ENCODE measurements at regions not wholly inside any gene's neighbourhood (a gene's known extent, or its start where the extent isn't known, plus 50 kb on each side); places are given as distances from the start of the nearest gene placed in this dataset.

- no peak for TF ChIP-seq ZNF488 (tag by site-specific recombination; IDR thresholded peaks at IDR 0.05)
- TF ChIP-seq CTCF (tag by site-specific recombination; IDR thresholded peaks at IDR 0.05), result no peak
- no peak for TF ChIP-seq ZNF274 (IDR thresholded peaks at IDR 0.05; ENCODE audit: low read length)
- no peak for TF ChIP-seq ZNF274 (tag by site-specific recombination; IDR thresholded peaks at IDR 0.05; ENCODE audit: borderline replicate concordance)
- no peak for TF ChIP-seq ZNF510 (tag by site-specific recombination; IDR thresholded peaks at IDR 0.05; ENCODE audit: insufficient replicate concordance)
- no peak for TF ChIP-seq ZBTB8A (tag by site-specific recombination; IDR thresholded peaks at IDR 0.05)
- TF ChIP-seq ZNF830 (tag by site-specific recombination; IDR thresholded peaks at IDR 0.05; ENCODE audit: low read depth), result no peak
- no peak for TF ChIP-seq ZNF23 (tag by site-specific recombination; IDR thresholded peaks at IDR 0.05; ENCODE audit: borderline replicate concordance)
- TF ChIP-seq ZNF529 (tag by site-specific recombination; IDR thresholded peaks at IDR 0.05; ENCODE audit: insufficient replicate concordance), result no peak
- no peak for TF ChIP-seq FEZF1 (tag by site-specific recombination; IDR thresholded peaks at IDR 0.05)
- no peak for TF ChIP-seq ZNF140 (tag by site-specific recombination; IDR thresholded peaks at IDR 0.05)
- no peak for TF ChIP-seq YY1 (tag by site-specific recombination; IDR thresholded peaks at IDR 0.05)
- no peak for TF ChIP-seq ZNF138 (tag by site-specific recombination; IDR thresholded peaks at IDR 0.05; ENCODE audit: borderline replicate concordance)
- no peak for TF ChIP-seq ZNF169 (tag by site-specific recombination; IDR thresholded peaks at IDR 0.05)
Measured at GRCh38 chr12:92278378-92278828, 132.8 kb upstream of the BTG1 start.
